HG03442 (cell line): ENCODE measurements at regions not wholly inside any gene's neighbourhood (a gene's known extent, or its start where the extent isn't known, plus 50 kb on each side); places are given as distances from the start of the nearest gene placed in this dataset.

Source experiments
- ATAC-seq: cut with Tn5 transposase; IDR thresholded peaks from one replicate; pipeline ENCODE4 v1.9.1; 2021; ENCODE audit warnings: mild to moderate bottlenecking, moderate library complexity; ENCODE audit not compliant: unreplicated experiment

GRCh38 chr10:9745158-9745557 is 1272.5 kb upstream of the CELF2 start:
- ATAC-seq = no peak

- ATAC-seq = no peak
These were observed 1260.5 kb upstream of the CELF2 start for GRCh38 chr10:9757176-9757575.

DNA sequence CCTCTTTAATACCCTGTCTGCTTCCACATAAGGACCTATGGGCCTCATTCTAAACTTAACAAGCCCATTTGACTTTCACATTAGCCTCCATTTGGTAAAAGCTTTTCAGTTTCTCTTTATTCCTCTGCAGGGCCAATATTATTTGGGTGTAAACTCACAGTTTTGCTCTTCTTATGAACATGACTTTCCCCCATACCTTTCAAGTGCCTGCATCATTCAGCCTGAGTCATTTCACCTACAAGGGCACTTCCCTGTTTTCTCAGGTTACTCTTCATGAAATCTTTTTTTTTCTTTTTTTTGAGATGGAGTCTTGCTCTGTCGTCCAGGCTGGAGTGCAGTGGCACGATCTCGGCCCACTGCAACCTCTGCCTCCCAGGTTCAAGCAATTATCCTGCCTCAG is 1258.1 kb upstream of the CELF2 start:
- ATAC-seq = no peak

- ATAC-seq = no peak
These were observed 1254.6 kb upstream of the CELF2 start for GRCh38 chr10:9762966-9763656.

GRCh38 chr10:9766762-9767161 is 1250.9 kb upstream of the CELF2 start:
- no peak for ATAC-seq

GRCh38 chr10:9781666-9782065 is 1236.0 kb upstream of the CELF2 start:
- no peak for ATAC-seq

GRCh38 chr10:9786101-9786500 is 1231.6 kb upstream of the CELF2 start:
- ATAC-seq = no peak

DNA sequence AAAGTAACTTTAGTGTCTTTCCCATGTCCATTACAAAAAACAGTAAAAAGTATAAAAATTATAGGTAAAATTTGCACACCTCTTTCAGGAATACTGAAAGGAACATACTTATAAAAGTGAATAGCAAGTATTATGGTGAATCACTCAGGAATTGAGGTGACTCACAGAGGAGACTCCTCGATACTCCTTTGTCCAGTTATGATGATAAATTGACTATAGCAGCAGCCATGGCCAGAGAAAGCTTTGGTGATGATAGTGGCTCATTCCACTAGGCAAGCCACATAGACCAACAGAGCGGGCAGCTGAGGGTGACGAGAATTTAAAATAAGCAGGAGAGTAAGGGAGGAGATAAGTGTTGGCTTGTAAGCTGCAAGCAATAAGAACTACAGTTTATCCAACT is 1231.1 kb upstream of the CELF2 start:
- no peak for ATAC-seq

DNA sequence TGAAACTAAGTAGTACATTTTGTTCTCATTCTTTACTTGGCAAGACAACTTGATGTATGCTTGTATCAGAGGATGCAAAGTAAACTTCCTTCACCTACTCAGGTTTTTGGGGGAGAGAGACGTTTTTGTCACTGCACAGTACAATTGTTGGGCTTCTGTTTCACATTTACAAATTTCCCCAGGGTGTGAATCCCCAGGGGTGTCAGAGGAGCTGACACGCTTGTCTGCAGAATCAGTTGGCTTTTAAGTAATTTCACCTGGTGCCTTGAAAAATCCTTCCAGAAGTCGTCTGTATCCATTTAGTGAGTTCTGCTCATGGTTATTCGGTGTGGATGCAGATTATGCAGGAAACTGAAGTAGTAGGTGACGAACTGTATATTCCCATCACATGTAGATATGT is 1227.7 kb upstream of the CELF2 start:
- no peak for ATAC-seq

GRCh38 chr10:9792181-9792580 is 1225.5 kb upstream of the CELF2 start:
- ATAC-seq = no peak

GRCh38 chr10:9796564-9796963 is 1221.1 kb upstream of the CELF2 start:
- ATAC-seq = no peak

- no peak for ATAC-seq
These were observed 1217.7 kb upstream of the CELF2 start for GRCh38 chr10:9800011-9800410.

GRCh38 chr10:9800571-9800970 is 1217.1 kb upstream of the CELF2 start:
- no peak for ATAC-seq

DNA sequence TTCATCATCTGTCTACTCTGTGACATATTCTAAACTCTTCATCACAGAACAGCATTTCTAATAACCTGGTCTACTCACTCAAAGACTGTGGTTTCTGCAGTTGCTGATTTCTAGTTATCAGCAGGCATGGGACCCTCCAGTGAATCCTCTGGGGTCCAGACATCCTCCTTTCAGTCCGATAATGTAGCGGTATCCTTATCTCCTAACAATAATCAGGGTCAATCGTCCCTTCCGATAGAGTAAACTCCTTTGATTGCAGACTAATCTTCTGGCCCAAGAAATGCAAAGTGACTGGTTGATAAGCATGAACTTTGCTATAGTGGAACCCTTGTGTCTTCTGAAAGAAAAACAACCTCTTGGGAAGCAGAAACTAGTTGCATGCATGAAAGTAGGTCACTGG is 1209.8 kb upstream of the CELF2 start:
- ATAC-seq = no peak

DNA sequence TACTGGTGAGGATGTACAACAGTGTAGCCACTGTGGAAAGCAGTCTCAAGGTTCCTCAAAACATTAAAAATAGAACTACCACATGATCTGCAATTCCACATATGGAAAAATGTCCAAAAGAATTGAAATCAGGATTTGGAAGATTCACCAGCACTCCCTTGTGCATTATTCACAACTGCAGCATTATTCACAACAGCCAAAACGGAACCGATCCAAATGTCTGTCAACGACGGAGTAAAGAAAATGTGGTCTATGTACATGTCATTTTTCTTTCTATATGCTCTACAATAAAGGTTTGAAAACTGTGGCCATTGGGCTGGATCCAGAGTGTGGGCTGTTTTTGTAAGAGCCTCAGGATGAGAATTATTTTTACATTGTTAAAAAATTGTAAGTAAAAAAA is 1206.1 kb upstream of the CELF2 start:
- ATAC-seq = no peak

- ATAC-seq = no peak
These were observed 1203.3 kb upstream of the CELF2 start for GRCh38 chr10:9814285-9814864.

- no peak for ATAC-seq
These were observed 1197.7 kb upstream of the CELF2 start for GRCh38 chr10:9819756-9820494.

- no peak for ATAC-seq
These were observed 1194.3 kb upstream of the CELF2 start for GRCh38 chr10:9823268-9823930.

GRCh38 chr10:9824631-9825071 is 1193.0 kb upstream of the CELF2 start:
- no peak for ATAC-seq

DNA sequence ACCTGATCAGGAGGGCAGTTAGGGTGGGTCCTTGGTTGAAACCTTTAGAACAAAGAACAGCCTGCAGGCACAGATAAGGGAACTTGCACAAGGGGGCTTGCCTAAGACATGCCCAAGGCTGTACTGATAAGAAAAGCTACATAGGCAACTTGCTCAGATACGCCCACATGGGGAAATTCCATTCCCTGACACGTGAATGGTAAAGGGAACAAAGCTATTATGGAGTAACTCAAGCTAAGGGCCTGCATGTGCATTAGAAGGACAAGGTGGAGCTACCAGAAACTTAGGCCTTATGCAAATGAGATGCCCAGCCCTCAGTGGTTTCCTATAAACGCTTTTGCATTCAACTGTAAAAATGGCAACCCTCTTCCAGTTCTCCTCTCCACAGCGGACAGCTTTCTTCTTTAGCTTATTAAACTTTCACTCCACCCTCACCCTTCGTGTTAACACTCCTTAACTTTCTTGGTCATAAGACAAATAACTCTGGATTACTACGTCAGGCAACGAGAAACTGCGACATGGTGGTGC is 1192.1 kb upstream of the CELF2 start:
- no peak for ATAC-seq

GRCh38 chr10:9828110-9828509 is 1189.6 kb upstream of the CELF2 start:
- no peak for ATAC-seq
